ENCODE measurements at regions not wholly inside any gene's neighbourhood (a gene's known extent, or its start where the extent isn't known, plus 50 kb on each side); places are given as distances from the start of the nearest gene placed in this dataset.

DNA sequence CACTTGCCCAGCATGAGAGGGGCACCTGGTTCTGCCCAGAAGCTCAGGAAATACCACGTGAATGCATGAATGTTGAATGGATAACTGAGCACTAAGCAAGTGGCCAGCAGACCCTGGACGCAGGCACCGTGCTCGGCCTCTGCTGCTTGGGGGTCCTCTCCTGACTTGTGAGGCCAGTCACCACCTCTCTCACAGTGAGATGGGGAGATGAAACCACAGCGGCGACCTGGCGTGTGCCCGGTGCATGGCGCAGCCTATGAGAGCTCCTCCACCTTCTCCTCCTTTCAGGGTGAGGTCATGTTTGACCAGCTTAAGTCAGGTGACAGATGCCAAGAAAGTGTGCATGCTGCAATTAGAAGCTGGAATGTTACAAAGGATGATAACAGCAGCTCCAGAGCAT, 75.5 kb downstream of the HMX1 start:
- DNase-seq: no peak

GRCh38 chr4:8795140-8795539, 76.5 kb downstream of the HMX1 start:
- DNase-seq: no peak

DNA sequence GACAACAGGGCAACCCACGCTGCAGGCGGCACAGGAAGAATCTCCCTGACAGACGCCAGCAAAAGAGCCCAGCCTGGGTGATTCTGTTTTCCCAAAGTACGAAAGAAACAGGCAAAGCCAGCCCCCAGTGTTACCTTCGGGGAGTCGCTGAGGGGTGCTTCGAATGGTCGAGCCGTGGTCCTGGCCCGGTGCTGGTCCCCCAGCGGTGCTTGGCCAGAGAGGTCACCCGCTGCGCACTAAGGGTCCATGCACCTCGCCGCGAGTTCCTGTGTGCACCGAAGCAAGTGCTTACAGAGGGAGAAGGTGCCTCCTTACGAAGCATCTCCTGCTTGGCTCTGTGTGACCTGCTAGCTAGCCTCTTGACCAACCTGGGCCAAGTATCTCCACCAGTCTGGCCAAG, 77.1 kb downstream of the HMX1 start:
- no peak for DNase-seq

- no peak for DNase-seq
These were observed 78.0 kb downstream of the HMX1 start for GRCh38 chr4:8793571-8794160.

DNA sequence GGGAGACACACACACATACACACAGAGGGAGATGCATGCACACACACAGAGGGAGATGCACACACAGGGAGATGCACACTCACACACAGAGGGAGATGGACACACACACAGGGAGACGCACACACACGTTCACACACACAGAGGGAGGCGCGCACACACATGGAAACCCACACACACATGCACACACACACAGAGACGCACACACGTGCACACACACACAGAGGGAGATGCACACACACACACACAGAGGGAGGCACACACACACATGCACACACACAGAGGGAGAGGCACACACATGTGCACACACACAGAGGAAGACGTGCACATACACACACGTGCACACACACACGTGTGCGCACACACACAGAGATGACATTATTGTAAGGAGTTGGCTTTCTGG, 79.1 kb downstream of the HMX1 start:
- DNase-seq: no peak

DNA sequence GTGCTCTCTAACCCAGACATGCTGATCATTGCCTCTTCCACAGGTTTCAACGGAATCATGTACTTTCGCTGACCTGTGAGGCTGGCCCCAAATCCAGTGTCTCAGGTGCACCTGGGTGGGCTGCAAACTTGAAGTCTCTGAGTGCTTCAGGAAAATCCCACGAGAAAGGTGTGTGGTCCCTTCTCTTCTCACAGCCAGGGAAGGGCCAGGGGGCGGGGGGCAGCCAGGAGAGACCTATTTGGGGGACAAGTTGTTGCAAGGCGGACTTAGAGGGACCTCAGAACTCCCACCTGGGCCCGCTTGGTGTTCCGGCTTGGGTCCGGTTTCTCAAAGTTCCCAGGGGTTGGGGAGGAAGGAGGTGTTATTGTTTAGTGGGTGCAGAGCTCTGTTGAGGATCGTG, 80.0 kb downstream of the HMX1 start:
- DNase-seq: no peak

DNA sequence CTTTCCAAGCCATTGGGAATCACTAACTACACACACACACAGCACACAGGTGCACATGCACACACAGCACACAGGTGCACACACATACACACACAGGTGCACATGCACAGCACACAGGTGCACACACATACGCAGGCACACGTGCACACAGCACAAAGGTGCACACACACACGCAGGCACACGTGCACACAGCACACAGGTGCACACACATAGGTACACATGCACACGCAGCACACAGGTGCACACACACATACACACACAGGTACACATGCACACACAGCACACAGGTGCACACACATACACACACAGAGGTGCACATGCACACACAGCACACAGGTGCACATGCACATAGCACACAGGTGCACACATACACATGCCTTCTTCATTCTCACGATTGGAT, 80.9 kb downstream of the HMX1 start:
- DNase-seq: no peak

DNA sequence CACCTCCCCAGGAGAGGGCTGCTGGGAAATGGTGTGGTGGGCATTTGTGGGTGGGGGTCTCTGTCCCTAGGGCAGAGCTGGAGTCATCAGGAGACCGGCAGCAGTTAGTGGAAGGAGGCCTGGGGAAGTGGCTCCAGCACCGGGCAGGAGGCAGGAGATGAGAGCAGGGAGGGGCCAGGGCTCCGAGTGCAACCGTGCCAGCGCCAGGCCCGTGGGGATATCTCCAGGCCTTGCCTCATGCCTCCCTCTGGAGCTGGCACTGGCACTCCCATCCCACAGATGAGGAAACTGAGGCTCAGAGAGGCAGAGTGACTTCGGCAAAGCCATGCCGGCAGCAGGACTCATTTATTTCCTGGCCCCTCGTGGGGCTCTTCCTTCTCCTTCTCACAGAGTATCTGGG, 83.5 kb downstream of the HMX1 start:
- no peak for DNase-seq

- DNase-seq: no peak
These were observed 85.5 kb downstream of the HMX1 start for GRCh38 chr4:8786166-8786565.

GRCh38 chr4:8785656-8786142, 85.9 kb downstream of the HMX1 start:
- no peak for DNase-seq

- no peak for DNase-seq
These were observed 87.9 kb downstream of the HMX1 start for GRCh38 chr4:8783736-8784135.

GRCh38 chr4:8782135-8782534, 89.5 kb downstream of the HMX1 start:
- DNase-seq: no peak

- DNase-seq: no peak
These were observed 90.0 kb downstream of the HMX1 start for GRCh38 chr4:8781641-8782040.

DNA sequence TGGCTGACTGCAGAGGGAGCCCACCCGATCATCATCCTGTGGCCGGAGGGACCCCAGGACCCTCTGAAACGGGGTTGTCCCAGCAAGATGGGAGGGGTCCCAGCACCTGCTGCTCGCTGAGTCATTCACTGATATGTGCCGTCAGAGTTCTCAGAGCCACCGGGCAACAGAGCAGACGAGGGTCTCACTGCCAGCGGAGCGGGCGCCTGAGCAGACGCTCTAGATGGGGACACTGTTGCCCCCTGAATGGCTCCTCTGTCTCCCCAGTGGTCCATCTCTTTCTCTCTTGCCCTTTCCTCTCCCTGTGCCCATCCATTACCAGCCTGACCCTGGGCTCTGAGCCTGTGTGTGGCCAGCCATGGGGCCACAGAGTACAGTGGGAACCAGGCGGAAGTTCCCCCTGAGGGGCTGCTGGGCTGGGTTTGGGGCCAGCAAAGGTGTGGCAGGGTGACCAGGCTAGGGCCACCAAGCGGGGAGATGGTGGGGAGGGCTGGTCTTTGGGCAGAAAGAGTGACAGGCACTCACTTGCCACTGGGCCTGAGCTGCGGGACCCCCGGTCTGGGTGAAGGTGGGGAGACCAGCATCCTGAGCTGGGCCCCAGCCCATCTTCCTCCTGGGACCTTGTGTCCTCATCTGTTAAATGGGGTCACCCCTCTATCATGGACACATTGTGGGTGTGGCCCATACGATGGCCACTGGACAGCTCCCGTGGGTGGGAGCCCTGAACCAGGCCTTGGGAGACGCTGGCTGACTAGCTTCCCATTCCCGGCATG, 90.9 kb downstream of the HMX1 start:
- no peak for DNase-seq

- no peak for DNase-seq
These were observed 91.6 kb downstream of the HMX1 start for GRCh38 chr4:8780086-8780485.

DNA sequence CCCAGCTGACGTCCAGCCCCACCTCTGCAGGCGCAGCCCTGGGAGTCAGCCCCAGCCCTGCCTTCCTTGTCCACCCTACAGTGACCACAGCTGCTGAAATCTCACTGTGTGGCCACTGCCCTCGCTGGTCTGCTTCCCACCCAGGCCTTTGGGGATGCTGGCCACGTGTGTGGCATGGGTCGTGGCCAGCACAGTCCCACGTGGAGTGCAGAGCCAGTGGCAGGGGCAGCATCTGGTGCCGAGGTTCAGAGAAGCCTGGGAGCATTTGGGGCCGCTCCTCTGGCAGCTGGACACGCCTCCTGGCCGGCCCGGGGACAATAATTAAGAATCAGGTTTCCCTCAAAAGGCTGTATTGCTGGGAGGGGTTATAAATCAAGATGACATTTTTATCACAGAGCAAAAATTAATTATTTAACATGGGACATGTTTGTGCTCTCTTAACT, 92.1 kb downstream of the HMX1 start:
- no peak for DNase-seq

- no peak for DNase-seq
These were observed 92.9 kb downstream of the HMX1 start for GRCh38 chr4:8778760-8779159.

- no peak for DNase-seq
These were observed 93.3 kb downstream of the HMX1 start for GRCh38 chr4:8778291-8778690.

- DNase-seq: no peak
These were observed 94.1 kb downstream of the HMX1 start for GRCh38 chr4:8777320-8778196.

DNA sequence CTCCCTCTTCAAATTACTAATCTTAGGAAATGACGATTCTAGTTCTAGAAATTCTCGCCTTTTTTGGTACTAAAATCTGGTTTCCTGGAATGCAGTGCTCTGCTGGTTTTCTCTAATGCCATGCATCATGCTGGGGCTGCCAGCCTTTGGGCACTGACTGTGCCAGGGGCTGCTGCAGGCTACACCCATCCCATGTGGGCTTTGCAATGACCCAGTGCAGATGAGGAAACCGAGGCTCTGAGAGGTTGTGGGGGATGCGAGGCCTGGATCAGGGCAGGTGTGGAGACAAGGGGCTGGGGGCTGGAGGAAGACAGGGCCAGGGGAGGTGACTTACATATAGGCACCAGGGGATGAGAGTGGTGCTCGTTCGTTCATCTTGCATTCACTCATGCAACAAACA, 95.3 kb downstream of the HMX1 start:
- no peak for DNase-seq

DNA sequence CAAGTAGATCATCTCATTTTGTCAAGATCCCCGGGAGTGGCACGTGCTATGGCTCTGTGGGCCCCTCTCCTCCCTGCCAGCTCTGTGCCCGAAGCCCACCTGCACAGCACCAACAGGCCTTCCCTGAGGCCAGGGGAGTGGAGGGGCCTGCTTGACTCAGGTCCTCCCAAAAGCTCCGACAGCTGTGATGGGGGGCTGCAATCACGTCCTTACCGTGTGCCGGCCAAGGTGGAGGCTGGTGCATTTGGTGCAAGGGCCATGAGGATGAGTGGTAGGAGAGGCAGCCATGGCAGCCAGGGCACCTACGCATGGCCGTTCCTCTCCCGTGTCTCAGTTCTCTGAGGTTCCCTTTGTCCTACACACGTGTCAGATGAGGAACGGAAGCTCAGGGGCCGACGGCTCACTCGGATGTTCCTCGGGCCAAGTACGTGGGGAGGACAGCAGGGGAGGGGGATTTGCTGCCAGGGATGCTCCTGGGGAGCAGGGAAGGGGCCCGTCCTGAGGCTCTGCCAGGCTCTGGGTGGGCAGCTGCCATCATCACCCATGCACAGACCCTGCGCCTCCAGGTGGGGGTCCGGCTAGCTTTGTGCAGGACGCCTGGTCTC, 95.8 kb downstream of the HMX1 start:
- no peak for DNase-seq

- no peak for DNase-seq
These were observed 96.5 kb downstream of the HMX1 start for GRCh38 chr4:8775121-8775520.

GRCh38 chr4:8774071-8774470, 97.6 kb downstream of the HMX1 start:
- DNase-seq: no peak

Data from hematopoietic multipotent progenitor cell treated with erythropoietin and hydrocortisone succinate and interleukin-3 and kit ligand, for 4 days (in vitro differentiated cells).